ENCODE measurements at regions not wholly inside any gene's neighbourhood (a gene's known extent, or its start where the extent isn't known, plus 50 kb on each side); places are given as distances from the start of the nearest gene placed in this dataset.
"Not testable (repeated sequence)": the region's sequence is repeated elsewhere in the genome, so short reads cannot be mapped to it uniquely, and the experiment has no call there.

- DNase-seq (ENCODE audit: low read depth), result not testable (repeated sequence)
Observed at GRCh38 chr16:16561532-16561931, 182.6 kb downstream of the NPIPA7 start.

- not testable (repeated sequence) for DNase-seq (ENCODE audit: low read depth)
Observed at GRCh38 chr16:16563962-16564361, 185.0 kb downstream of the NPIPA7 start.

GRCh38 chr16:16565326-16565725, 186.4 kb downstream of the NPIPA7 start:
- DNase-seq (ENCODE audit: low read depth), result not testable (repeated sequence)

GRCh38 chr16:16570055-16570454, 191.1 kb downstream of the NPIPA7 start:
- not testable (repeated sequence) for DNase-seq (ENCODE audit: low read depth)

- not testable (repeated sequence) for DNase-seq (ENCODE audit: low read depth)
Observed at GRCh38 chr16:16570874-16571273, 191.9 kb downstream of the NPIPA7 start.

- DNase-seq (ENCODE audit: low read depth), result not testable (repeated sequence)
Observed at GRCh38 chr16:16572130-16572774, 193.3 kb downstream of the NPIPA7 start.

GRCh38 chr16:16577062-16577461, 198.1 kb downstream of the NPIPA7 start:
- DNase-seq (ENCODE audit: low read depth), result not testable (repeated sequence)

GRCh38 chr16:16578701-16579100, 199.8 kb downstream of the NPIPA7 start:
- no peak for DNase-seq (ENCODE audit: low read depth)

- not testable (repeated sequence) for DNase-seq (ENCODE audit: low read depth)
Observed at GRCh38 chr16:16582916-16583315, 204.0 kb downstream of the NPIPA7 start.

- DNase-seq (ENCODE audit: low read depth), result not testable (repeated sequence)
Observed at GRCh38 chr16:16586073-16586651, 207.2 kb downstream of the NPIPA7 start.

GRCh38 chr16:16586969-16587368, 208.0 kb downstream of the NPIPA7 start:
- DNase-seq (ENCODE audit: low read depth), result not testable (repeated sequence)

- DNase-seq (ENCODE audit: low read depth), result not testable (repeated sequence)
Observed at GRCh38 chr16:16588436-16588835, 209.5 kb downstream of the NPIPA7 start.

GRCh38 chr16:16590654-16591318, 211.8 kb downstream of the NPIPA7 start:
- DNase-seq (ENCODE audit: low read depth), result not testable (repeated sequence)

- DNase-seq (ENCODE audit: low read depth), result peak; percentile 5
Observed at GRCh38 chr16:16593156-16593863, 214.4 kb downstream of the NPIPA7 start.

- not testable (repeated sequence) for DNase-seq (ENCODE audit: low read depth)
Observed at GRCh38 chr16:16595029-16595718, 216.2 kb downstream of the NPIPA7 start.

GRCh38 chr16:16601239-16601638, 222.3 kb downstream of the NPIPA7 start:
- not testable (repeated sequence) for DNase-seq (ENCODE audit: low read depth)

GRCh38 chr16:16607401-16608082, 228.6 kb downstream of the NPIPA7 start:
- DNase-seq (ENCODE audit: low read depth), result not testable (repeated sequence)

- not testable (repeated sequence) for DNase-seq (ENCODE audit: low read depth)
Observed at GRCh38 chr16:16609627-16610026, 230.7 kb downstream of the NPIPA7 start.

GRCh38 chr16:16610389-16610967, 231.5 kb downstream of the NPIPA7 start:
- DNase-seq (ENCODE audit: low read depth), result not testable (repeated sequence)

GRCh38 chr16:16613212-16613611, 234.3 kb downstream of the NPIPA7 start:
- DNase-seq (ENCODE audit: low read depth), result not testable (repeated sequence)

GRCh38 chr16:16614484-16614883, 235.5 kb downstream of the NPIPA7 start:
- not testable (repeated sequence) for DNase-seq (ENCODE audit: low read depth)

Data from activated T-helper 9 cell treated with anti-CD3 and anti-CD28 coated beads, Interleukin-2, amount 50 U/mL, for 16 hours (primary cell).